ENCODE measurements at regions not wholly inside any gene's neighbourhood (a gene's known extent, or its start where the extent isn't known, plus 50 kb on each side); places are given as distances from the start of the nearest gene placed in this dataset.

- TF ChIP-seq TAF1 (IDR thresholded peaks at IDR 0.05; ENCODE audit: low read depth, low read length) (no peak), POLR2A (IDR thresholded peaks at IDR 0.05; ENCODE audit: low read depth, low read length) (no peak), POLR2AphosphoS5 (IDR thresholded peaks at IDR 0.05; ENCODE audit: low read depth, low read length) (no peak), POU2F2 (IDR thresholded peaks at IDR 0.05; ENCODE audit: low read depth, low read length) (no peak), SPI1 (IDR thresholded peaks at IDR 0.05; ENCODE audit: low read depth, low read length) (no peak), PAX5 (IDR thresholded peaks at IDR 0.05; ENCODE audit: insufficient read depth, low read length, severe bottlenecking) (no peak)
Observed at GRCh38 chr6:71527886-71528285, 239.3 kb downstream of the OGFRL1 start.
